ENCODE measurements at regions not wholly inside any gene's neighbourhood (a gene's known extent, or its start where the extent isn't known, plus 50 kb on each side); places are given as distances from the start of the nearest gene placed in this dataset.
A peak's percentile ranks its signal among the peaks of the same experiment; 100 is the strongest.

DNA sequence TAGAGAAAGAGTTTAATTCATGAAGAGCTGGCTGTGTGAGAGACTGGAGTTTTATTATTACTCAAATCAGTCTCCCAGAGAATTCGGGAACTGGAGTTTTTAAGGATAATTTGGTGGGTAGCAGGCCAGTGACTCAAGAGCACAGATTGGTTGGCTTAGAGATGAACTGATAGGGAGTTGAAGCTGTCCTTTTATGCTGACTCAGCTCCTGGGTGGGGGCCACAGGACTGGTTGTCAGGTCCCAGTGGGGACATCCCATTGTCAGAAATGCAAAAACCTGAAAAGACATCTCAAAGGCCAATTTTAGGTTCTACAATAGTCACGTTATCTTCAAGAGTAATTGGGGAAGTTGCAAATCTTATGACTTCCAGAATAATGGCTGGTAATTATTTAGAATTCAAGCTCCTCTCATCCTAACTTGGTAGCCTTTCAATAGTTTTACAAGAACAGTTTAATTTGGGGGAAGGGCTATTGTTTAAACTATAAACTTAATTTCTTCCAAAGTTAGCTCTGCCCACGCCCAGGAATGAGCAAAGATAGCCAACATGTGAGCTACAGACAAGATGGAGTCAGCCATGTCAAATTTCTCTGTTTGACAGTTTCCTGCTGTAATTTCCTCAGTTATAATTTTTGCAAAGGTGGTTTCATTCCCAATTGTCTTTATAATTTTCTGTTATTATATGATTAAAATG lies 149.4 kb upstream of the SLC39A10 start:
- TF ChIP-seq, protein P1, sequence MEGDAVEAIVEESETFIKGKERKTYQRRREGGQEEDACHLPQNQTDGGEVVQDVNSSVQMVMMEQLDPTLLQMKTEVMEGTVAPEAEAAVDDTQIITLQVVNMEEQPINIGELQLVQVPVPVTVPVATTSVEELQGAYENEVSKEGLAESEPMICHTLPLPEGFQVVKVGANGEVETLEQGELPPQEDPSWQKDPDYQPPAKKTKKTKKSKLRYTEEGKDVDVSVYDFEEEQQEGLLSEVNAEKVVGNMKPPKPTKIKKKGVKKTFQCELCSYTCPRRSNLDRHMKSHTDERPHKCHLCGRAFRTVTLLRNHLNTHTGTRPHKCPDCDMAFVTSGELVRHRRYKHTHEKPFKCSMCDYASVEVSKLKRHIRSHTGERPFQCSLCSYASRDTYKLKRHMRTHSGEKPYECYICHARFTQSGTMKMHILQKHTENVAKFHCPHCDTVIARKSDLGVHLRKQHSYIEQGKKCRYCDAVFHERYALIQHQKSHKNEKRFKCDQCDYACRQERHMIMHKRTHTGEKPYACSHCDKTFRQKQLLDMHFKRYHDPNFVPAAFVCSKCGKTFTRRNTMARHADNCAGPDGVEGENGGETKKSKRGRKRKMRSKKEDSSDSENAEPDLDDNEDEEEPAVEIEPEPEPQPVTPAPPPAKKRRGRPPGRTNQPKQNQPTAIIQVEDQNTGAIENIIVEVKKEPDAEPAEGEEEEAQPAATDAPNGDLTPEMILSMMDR (conservative IDR thresholded peaks at IDR 0.05; ENCODE audit: low read depth, low read length), result no peak
- DNase-seq (ENCODE audit: low read depth), result no peak
- no peak overlapping the region for H3K4me3 ChIP-seq (ENCODE audit: low read depth, low read length)

DNA sequence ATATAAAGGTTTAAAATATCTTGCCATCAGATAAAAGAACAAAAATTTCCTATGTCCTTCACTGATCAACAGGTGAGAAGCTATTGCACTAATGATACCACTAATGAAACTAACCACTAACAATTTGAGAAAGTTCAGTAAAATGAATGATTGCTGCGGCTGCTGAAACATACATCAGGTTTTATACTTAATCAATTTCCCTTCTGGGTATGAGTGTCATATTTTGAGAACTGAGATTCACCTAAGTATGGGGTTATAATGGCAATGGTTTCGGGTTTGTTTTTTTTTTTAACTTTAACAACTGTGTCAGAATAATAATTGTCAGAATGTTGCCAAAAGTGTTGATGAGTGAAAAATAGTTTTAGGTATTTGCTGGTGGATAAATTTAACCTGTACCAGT lies 151.3 kb upstream of the SLC39A10 start:
- TF ChIP-seq, protein P1 (conservative IDR thresholded peaks at IDR 0.05; ENCODE audit: low read depth, low read length), result no peak
- no peak for DNase-seq (ENCODE audit: low read depth)
- H3K4me3 ChIP-seq (ENCODE audit: low read depth, low read length), result no peak overlapping the region

DNA sequence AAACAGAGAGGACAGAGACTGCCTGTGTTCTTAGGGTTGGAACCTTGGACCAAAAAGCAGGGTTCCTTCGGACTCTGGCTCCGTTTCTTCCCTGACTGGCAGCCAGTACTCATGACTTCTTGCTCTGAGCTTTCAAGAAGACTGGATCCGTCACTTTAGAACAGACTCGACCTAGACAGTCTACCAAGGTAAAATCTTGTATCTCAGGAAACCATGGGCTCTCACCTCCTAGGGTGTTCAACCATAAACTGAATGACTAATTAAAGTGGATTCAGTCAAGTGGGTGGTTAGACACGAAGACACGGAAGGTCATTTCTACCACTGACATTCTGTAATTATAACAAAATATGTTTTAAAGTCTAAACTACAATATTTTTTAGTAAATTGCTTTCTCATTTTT lies 153.8 kb upstream of the SLC39A10 start:
- TF ChIP-seq, protein P1 (conservative IDR thresholded peaks at IDR 0.05; ENCODE audit: low read depth, low read length), result no peak
- no peak overlapping the region for H3K4me3 ChIP-seq (ENCODE audit: low read depth, low read length)
- DNase-seq (ENCODE audit: low read depth), result no peak

DNA sequence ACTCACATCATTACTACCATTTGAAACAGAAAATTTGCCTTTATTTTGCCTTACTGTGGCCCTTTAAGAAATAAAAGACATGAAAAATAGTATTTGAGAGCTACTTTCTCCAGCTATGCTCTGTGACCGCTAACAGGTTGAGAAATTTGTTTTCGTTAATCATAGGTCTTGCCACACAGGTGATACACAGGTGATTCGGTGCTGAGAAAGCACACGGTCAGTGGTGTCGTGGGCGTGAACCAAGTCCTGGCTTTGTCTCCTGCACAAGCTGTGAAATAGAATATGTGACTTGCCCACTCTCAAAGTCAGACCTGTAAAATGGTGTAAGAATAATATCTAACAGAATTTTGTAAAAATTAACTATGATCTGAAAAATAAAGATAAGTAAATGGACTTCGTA lies 155.3 kb upstream of the SLC39A10 start:
- TF ChIP-seq, protein P1 (conservative IDR thresholded peaks at IDR 0.05; ENCODE audit: low read depth, low read length), result no peak
- H3K4me3 ChIP-seq (ENCODE audit: low read depth, low read length), result no peak overlapping the region
- DNase-seq (ENCODE audit: low read depth), result no peak

DNA sequence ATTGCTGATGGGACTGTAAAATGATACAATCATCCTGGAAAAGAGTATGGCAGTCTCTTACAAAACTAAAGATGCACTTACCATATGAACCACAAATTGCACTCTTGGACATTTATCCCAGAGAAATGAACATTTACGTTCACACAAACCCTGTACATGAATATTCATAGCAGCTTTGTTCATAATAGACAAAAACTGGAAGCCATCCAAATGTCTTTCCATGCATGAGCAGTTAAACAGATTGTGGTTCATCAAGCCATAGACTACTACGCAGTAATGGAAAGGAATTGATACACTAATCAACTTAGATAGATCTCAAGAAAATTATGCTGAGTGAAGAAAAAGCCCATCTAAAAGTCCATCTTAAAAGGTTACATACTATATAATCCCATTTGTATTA lies 156.1 kb upstream of the SLC39A10 start:
- TF ChIP-seq, protein P1 (conservative IDR thresholded peaks at IDR 0.05; ENCODE audit: low read depth, low read length), result no peak
- DNase-seq (ENCODE audit: low read depth), result no peak

DNA sequence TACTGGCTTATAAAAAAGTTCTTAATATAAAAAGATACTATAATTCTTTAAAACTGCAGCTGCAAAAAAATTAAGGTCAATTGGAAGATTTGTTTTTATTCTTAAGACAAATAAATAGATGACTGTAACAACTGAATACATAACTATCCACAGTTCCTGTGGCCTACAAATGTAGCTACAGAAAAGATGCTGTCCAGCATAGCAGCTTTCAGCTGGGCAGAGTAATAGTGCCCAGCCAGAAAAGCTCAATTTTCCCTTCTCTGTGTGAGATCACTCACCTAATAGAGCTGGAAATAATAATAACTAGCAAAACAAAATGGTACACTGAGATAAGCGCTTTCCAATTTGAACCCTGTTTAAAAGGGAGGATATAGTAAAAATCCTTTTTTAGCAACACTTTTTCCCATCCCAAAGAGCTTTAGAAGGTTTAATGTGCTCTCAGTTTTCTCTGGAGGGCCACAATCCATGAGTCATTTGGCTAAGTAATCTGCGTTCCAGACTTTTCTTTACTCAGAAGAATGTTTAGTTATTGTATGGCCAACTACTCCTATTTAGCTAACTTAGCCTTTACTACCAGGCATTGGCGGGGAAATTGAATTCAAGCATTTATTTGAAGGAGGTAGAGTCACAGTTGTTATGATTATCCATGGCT lies 158.1 kb upstream of the SLC39A10 start:
- TF ChIP-seq, protein P1 (conservative IDR thresholded peaks at IDR 0.05; ENCODE audit: low read depth, low read length), result no peak
- no peak overlapping the region for H3K4me3 ChIP-seq (ENCODE audit: low read depth, low read length)
- peak; percentile 49 for DNase-seq (ENCODE audit: low read depth)

More for the DNA sequence above, 156.1 kb upstream of the SLC39A10 start:
- H3K4me3 ChIP-seq (ENCODE audit: low read depth, low read length), result no peak overlapping the region

DNA sequence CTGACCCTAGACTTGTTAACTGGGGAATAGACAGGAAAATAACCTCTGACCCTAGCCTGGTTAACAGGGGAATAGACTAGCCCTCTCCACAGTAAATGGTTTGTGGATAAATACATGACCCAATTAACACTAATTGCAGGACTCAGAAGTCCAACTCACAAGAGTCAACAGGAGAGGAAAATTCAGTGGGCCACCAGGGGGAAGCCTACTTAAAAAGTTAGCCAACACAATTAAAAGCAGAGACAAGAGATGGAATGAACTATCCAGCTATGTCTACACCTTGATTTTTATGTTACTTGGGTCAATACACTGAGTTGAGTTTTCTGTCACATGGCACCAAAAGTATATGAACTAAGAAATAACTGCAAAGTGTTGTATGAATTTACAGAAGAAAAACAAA lies 158.8 kb upstream of the SLC39A10 start:
- no peak overlapping the region for H3K4me3 ChIP-seq (ENCODE audit: low read depth, low read length)
- DNase-seq (ENCODE audit: low read depth), result peak; percentile 72
- TF ChIP-seq, protein P1 (conservative IDR thresholded peaks at IDR 0.05; ENCODE audit: low read depth, low read length), result peak; percentile 63

Data from choroid plexus epithelial cell (primary cell).